MM.1S (cell line): ENCODE measurements at regions not wholly inside any gene's neighbourhood (a gene's known extent, or its start where the extent isn't known, plus 50 kb on each side); places are given as distances from the start of the nearest gene placed in this dataset.
"Not testable (repeated sequence)": the region's sequence is repeated elsewhere in the genome, so short reads cannot be mapped to it uniquely, and the experiment has no call there.

Source experiments
- CTCF ChIP-seq: fragments of 300-600 bp; sonication (generic); IDR thresholded peaks from 2 replicates; pipeline ENCODE4 v1.5.1; 2016; ENCODE audit warnings: antibody characterized with exemption, low read length, mixed read lengths
- EZH2 ChIP-seq: fragments of 300-600 bp; sonication (generic); optimal IDR thresholded peaks from 2 replicates; pipeline ENCODE3; 2017; ENCODE audit warnings: low read depth, mild to moderate bottlenecking, antibody characterized with exemption, low read length, mixed read lengths

- TF ChIP-seq CTCF, EZH2: not testable (repeated sequence)
Observed at GRCh38 chr11:98069147-98069546, 951.6 kb upstream of the CNTN5 start.
